Effector memory CD8-positive, alpha-beta T cell (primary cell): ENCODE measurements at regions not wholly inside any gene's neighbourhood (a gene's known extent, or its start where the extent isn't known, plus 50 kb on each side); places are given as distances from the start of the nearest gene placed in this dataset.

Experiments used
- ATAC-seq: fragments of 150-1000 bp; cut with Tn5 transposase; replicated peaks from 2 replicates; pipeline ENCODE4 v1.10.0; 2021; ENCODE audit warnings: mild to moderate bottlenecking, moderate library complexity
- DNase-seq, 3 experiments: peaks; one replicate each; pipeline ENCODE4 v3.0.0; 2021
- H3K27ac Mint-ChIP-seq, 2 donors: one replicate each; pipeline ENCODE4 v1.8.0; 2022; ENCODE audit warnings: mild to moderate bottlenecking in 2 of 2, mixed read lengths in 2 of 2, moderate library complexity in 2 of 2
- H3K27me3 Mint-ChIP-seq, 2 donors: one replicate each; pipeline ENCODE4 v1.8.0; 2022; ENCODE audit warnings: mixed read lengths in 2 of 2
- H3K36me3 Mint-ChIP-seq: one replicate; pipeline ENCODE4 v1.8.0; 2022; ENCODE audit warnings: mild to moderate bottlenecking, moderate library complexity, mixed read lengths; ENCODE audit not compliant: insufficient read depth
- H3K4me1 Mint-ChIP-seq, 2 donors: one replicate each; pipeline ENCODE4 v1.8.0; 2022; ENCODE audit warnings: low read depth in 2 of 2, mixed read lengths in 2 of 2
- H3K4me3 Mint-ChIP-seq, 2 donors: one replicate each; pipeline ENCODE4 v1.8.0; 2022; ENCODE audit warnings: mild to moderate bottlenecking in 2 of 2, mixed read lengths in 2 of 2, moderate library complexity in 2 of 2
- H3K9me3 Mint-ChIP-seq, 2 donors: one replicate each; pipeline ENCODE4 v1.8.0; 2022; ENCODE audit warnings: mixed read lengths in 2 of 2

GRCh38 chr5:103847060-103847459 lies 284.5 kb upstream of the NUDT12 start:
- no peak overlapping the region for H3K4me3 Mint-ChIP-seq
- peaks cover 1 to 8% of the 10 kb centered on the region in 2 donors for H3K9me3 Mint-ChIP-seq
- H3K36me3 Mint-ChIP-seq = no peaks in the 10 kb centered on the region
- no peak overlapping the region for H3K27ac Mint-ChIP-seq
- no peaks in the 10 kb centered on the region for H3K4me1 Mint-ChIP-seq
- ATAC-seq (no peak), DNase-seq (no peak)
- no peaks in the 10 kb centered on the region for H3K27me3 Mint-ChIP-seq

GRCh38 chr5:103842936-103843335 lies 280.3 kb upstream of the NUDT12 start:
- Mint-ChIP-seq H3K27me3 (no peaks in the 10 kb centered on the region), H3K4me1 (no peaks in the 10 kb centered on the region), H3K36me3 (no peaks in the 10 kb centered on the region), H3K4me3 (no peak overlapping the region), H3K9me3 (peaks cover 10 to 16% of the 10 kb centered on the region in 2 donors), H3K27ac (no peak overlapping the region)
- ATAC-seq (no peak), DNase-seq (no peak)

- Mint-ChIP-seq H3K27ac (no peak overlapping the region), H3K36me3 (no peaks in the 10 kb centered on the region), H3K4me1 (no peaks in the 10 kb centered on the region), H3K27me3 (no peaks in the 10 kb centered on the region), H3K9me3 (peaks cover 9 to 31% of the 10 kb centered on the region in 2 donors), H3K4me3 (no peak overlapping the region)
- ATAC-seq = no peak
- no peak for DNase-seq
These were observed 278.0 kb upstream of the NUDT12 start for GRCh38 chr5:103840600-103840999.

GRCh38 chr5:103834216-103834615 lies 271.6 kb upstream of the NUDT12 start:
- Mint-ChIP-seq H3K27ac (no peak overlapping the region), H3K4me3 (no peak overlapping the region), H3K4me1 (no peaks in the 10 kb centered on the region), H3K9me3 (peaks cover 3 to 23% of the 10 kb centered on the region in 2 donors), H3K36me3 (no peaks in the 10 kb centered on the region), H3K27me3 (no peaks in the 10 kb centered on the region)
- ATAC-seq (no peak), DNase-seq (no peak)

DNA sequence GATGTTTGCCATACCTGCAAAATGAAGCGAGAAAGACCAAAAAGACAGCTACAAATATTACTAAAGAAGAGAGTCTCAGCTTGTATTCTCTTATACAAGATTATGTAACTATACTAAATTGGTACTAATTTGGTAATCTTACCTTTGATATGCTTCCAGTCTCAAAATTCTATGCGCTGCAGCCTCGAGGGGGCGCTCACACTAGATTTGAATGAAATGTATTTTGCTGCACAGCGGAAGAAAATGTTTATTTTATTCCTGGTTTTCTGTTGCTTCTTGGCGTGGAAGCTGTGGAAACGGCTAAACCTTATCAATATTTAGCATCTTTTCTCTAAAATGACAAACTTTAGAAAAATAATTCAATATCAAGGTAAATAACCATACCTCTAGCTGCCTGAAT lies 267.0 kb upstream of the NUDT12 start:
- ATAC-seq (no peak), DNase-seq (no peak)
- Mint-ChIP-seq H3K9me3 (peaks cover 8 to 15% of the 10 kb centered on the region in 2 donors), H3K27ac (no peak overlapping the region), H3K4me3 (no peak overlapping the region), H3K4me1 (no peaks in the 10 kb centered on the region), H3K36me3 (no peaks in the 10 kb centered on the region), H3K27me3 (no peaks in the 10 kb centered on the region)

GRCh38 chr5:103827976-103828375 lies 265.4 kb upstream of the NUDT12 start:
- ATAC-seq (no peak), DNase-seq (no peak)
- H3K27ac Mint-ChIP-seq = no peak overlapping the region
- no peaks in the 10 kb centered on the region for H3K27me3 Mint-ChIP-seq
- H3K4me3 Mint-ChIP-seq = no peak overlapping the region
- no peaks in the 10 kb centered on the region for H3K36me3 Mint-ChIP-seq
- H3K4me1 Mint-ChIP-seq = no peaks in the 10 kb centered on the region
- peaks cover 0 to 15% of the 10 kb centered on the region in 2 donors for H3K9me3 Mint-ChIP-seq

- DNase-seq = no peak
- no peaks in the 10 kb centered on the region for H3K4me1 Mint-ChIP-seq
- H3K27ac Mint-ChIP-seq = no peak overlapping the region
- H3K36me3 Mint-ChIP-seq = no peaks in the 10 kb centered on the region
- no peak overlapping the region for H3K4me3 Mint-ChIP-seq
- H3K27me3 Mint-ChIP-seq = no peaks in the 10 kb centered on the region
- no peak for ATAC-seq
- H3K9me3 Mint-ChIP-seq = peaks cover 6 to 14% of the 10 kb centered on the region in 2 donors
These were observed 258.8 kb upstream of the NUDT12 start for GRCh38 chr5:103821361-103821760.

- ATAC-seq (no peak), DNase-seq (no peak)
- Mint-ChIP-seq H3K9me3 (no peaks in the 10 kb centered on the region), H3K4me1 (no peaks in the 10 kb centered on the region), H3K27ac (no peak overlapping the region), H3K36me3 (no peaks in the 10 kb centered on the region), H3K27me3 (no peaks in the 10 kb centered on the region), H3K4me3 (no peak overlapping the region)
These were observed 246.0 kb upstream of the NUDT12 start for GRCh38 chr5:103808464-103809106.

DNA sequence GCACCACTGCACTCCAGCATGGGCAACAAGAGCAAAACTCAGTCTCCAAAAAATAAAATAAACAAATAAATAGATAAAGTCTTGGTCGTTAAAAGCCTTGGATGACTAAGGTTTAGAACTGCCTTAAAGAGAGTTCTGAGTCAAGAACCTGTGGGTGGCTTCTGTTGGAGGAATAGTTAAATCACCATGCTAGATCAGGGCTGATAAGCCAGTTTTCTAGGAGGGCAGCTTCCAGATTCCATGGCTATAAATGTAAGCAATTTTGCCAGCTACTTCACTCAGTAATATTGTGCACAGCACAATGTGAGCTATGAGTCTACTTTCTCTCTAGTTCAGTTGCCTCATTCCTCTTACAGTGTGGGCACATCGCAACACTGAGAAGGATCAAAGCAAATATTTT lies 242.1 kb upstream of the NUDT12 start:
- H3K36me3 Mint-ChIP-seq = no peaks in the 10 kb centered on the region
- no peaks in the 10 kb centered on the region for H3K9me3 Mint-ChIP-seq
- H3K4me3 Mint-ChIP-seq = no peak overlapping the region
- DNase-seq (no peak), ATAC-seq (no peak)
- no peaks in the 10 kb centered on the region for H3K4me1 Mint-ChIP-seq
- no peak overlapping the region for H3K27ac Mint-ChIP-seq
- H3K27me3 Mint-ChIP-seq = no peaks in the 10 kb centered on the region

DNA sequence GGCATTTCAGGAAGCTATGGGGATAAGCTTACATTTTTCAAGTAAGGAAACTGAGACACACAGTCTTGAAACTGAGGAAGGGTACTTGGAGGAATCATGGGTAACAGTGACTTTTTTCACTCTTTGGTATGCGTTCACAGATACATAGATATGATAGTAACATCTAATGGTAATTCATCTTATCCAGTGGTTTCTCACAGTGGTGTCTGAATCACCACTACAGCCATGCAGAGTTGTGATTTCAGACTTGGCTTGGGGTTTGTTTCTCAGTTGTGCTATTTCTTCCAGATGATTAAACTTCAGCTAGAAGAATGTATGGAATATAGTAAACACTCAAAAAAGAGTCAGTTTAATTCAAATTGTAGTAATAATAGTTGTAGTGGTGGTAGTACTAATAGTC lies 239.1 kb upstream of the NUDT12 start:
- H3K4me1 Mint-ChIP-seq = no peaks in the 10 kb centered on the region
- DNase-seq = no peak
- H3K36me3 Mint-ChIP-seq = no peaks in the 10 kb centered on the region
- H3K27me3 Mint-ChIP-seq = no peaks in the 10 kb centered on the region
- H3K4me3 Mint-ChIP-seq = no peak overlapping the region
- no peaks in the 10 kb centered on the region for H3K9me3 Mint-ChIP-seq
- ATAC-seq = no peak
- no peak overlapping the region for H3K27ac Mint-ChIP-seq

DNA sequence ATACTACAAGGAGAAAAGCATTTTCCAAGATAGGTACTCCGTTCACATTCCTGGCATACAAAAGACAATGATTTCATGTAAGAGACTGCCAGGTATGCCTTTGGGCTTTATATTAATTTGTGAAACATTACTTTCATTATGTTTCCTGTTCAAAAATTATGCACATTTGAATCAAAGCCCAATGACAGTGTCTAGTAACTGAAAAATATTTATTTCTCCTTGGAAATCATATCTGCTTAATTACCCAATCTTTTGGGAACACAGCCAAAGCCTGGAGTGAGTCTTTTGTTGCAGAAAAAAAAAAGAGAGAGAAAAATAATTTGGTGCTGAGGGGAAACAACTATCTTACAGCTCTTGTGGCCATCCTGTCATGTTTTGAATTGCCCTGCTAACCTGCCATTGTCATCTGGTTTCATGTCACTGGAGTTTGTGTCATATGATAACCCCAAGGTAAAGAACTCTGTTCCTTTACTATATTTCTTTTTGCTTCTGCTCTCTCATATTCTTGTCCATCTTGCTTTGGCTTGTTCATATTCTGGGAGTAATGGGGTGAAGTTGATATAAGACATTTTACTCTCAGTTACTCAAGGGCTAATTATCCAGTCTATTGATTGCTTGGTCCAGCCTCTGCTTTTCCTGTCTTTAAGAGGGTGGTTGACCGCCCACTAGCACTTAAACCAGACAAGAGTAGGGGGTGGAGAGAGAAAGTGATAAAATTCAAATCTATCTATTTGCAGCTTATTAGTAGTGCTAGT lies 238.3 kb upstream of the NUDT12 start:
- ATAC-seq (no peak), DNase-seq (no peak)
- no peaks in the 10 kb centered on the region for H3K4me1 Mint-ChIP-seq
- H3K36me3 Mint-ChIP-seq = no peaks in the 10 kb centered on the region
- no peaks in the 10 kb centered on the region for H3K9me3 Mint-ChIP-seq
- H3K4me3 Mint-ChIP-seq = no peak overlapping the region
- no peaks in the 10 kb centered on the region for H3K27me3 Mint-ChIP-seq
- no peak overlapping the region for H3K27ac Mint-ChIP-seq

- Mint-ChIP-seq H3K27ac (no peak overlapping the region), H3K36me3 (no peaks in the 10 kb centered on the region), H3K27me3 (no peaks in the 10 kb centered on the region), H3K9me3 (peaks cover 10 to 20% of the 10 kb centered on the region in 2 donors), H3K4me3 (no peak overlapping the region), H3K4me1 (no peaks in the 10 kb centered on the region)
- ATAC-seq = no peak
- DNase-seq = no peak
These were observed 231.1 kb upstream of the NUDT12 start for GRCh38 chr5:103793595-103794182.

- peaks cover 2 to 14% of the 10 kb centered on the region in 2 donors for H3K9me3 Mint-ChIP-seq
These were observed 223.0 kb upstream of the NUDT12 start for GRCh38 chr5:103785569-103785968.

DNA sequence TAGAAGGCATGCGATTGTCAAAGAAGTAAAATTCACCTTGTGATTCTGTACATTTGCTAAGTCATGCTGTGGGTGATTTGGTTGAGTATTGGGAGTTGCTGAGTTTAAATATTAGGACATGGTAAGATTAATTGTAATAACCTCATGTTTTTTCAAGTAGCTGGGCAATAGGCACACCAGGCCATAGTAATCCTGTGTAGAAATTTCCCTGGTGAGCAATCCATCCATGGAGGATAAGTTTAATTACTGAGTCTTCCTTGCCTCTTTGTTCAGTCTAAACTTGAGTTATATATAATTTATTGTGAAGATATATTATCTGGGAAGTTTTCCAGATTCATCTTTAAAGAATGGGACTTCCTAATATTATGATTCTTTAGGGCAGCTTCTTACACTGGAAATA lies 221.1 kb upstream of the NUDT12 start:
- Mint-ChIP-seq H3K9me3 (peaks cover 4 to 8% of the 10 kb centered on the region in 2 donors), H3K4me1 (no peaks in the 10 kb centered on the region), H3K27ac (no peak overlapping the region), H3K4me3 (no peak overlapping the region), H3K36me3 (no peaks in the 10 kb centered on the region), H3K27me3 (no peaks in the 10 kb centered on the region)
- no peak for DNase-seq
- no peak for ATAC-seq

More at GRCh38 chr5:103785569-103785968, 223.0 kb upstream of the NUDT12 start:
- H3K36me3 Mint-ChIP-seq = no peaks in the 10 kb centered on the region
- no peaks in the 10 kb centered on the region for H3K4me1 Mint-ChIP-seq
- no peak overlapping the region for H3K27ac Mint-ChIP-seq
- no peaks in the 10 kb centered on the region for H3K27me3 Mint-ChIP-seq
- ATAC-seq = no peak
- no peak overlapping the region for H3K4me3 Mint-ChIP-seq
- no peak for DNase-seq
